ENCODE measurements at regions not wholly inside any gene's neighbourhood (a gene's known extent, or its start where the extent isn't known, plus 50 kb on each side); places are given as distances from the start of the nearest gene placed in this dataset.

DNA sequence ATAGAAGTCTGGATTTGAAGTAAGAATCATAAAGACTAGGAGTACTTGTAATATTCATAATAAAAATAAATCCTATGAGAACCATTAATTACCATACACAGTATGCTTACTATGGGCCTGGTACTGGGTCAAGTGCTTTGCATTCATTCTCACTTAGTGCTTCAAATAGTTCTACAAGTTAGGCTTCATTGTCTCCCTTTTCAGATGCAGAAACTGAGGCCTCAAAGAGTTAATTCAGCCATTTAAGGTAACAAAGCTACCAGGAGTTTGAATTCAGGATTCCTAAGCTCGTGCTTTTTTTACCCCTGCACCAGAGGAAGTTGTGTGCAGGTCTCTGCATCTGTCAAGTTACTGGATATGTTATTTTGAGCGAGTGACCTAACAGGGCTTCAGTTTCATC is 1098.4 kb upstream of the EEF2KMT start:
- no peak for TF ChIP-seq EZH2 (IDR thresholded peaks at IDR 0.05; ENCODE audit: low read length)
- TF ChIP-seq, protein P1, sequence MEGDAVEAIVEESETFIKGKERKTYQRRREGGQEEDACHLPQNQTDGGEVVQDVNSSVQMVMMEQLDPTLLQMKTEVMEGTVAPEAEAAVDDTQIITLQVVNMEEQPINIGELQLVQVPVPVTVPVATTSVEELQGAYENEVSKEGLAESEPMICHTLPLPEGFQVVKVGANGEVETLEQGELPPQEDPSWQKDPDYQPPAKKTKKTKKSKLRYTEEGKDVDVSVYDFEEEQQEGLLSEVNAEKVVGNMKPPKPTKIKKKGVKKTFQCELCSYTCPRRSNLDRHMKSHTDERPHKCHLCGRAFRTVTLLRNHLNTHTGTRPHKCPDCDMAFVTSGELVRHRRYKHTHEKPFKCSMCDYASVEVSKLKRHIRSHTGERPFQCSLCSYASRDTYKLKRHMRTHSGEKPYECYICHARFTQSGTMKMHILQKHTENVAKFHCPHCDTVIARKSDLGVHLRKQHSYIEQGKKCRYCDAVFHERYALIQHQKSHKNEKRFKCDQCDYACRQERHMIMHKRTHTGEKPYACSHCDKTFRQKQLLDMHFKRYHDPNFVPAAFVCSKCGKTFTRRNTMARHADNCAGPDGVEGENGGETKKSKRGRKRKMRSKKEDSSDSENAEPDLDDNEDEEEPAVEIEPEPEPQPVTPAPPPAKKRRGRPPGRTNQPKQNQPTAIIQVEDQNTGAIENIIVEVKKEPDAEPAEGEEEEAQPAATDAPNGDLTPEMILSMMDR (optimal IDR thresholded peaks at IDR 0.05 in 1 of 3, IDR thresholded peaks at IDR 0.05 in 1 of 3, conservative IDR thresholded peaks at IDR 0.05 in 1 of 3; ENCODE audit: extremely low read depth in 1 of 3, insufficient read depth in 2 of 3, low read length in 3 of 3) = no peak

Measured in keratinocyte (primary cell).